ENCODE measurements at regions not wholly inside any gene's neighbourhood (a gene's known extent, or its start where the extent isn't known, plus 50 kb on each side); places are given as distances from the start of the nearest gene placed in this dataset.

DNA sequence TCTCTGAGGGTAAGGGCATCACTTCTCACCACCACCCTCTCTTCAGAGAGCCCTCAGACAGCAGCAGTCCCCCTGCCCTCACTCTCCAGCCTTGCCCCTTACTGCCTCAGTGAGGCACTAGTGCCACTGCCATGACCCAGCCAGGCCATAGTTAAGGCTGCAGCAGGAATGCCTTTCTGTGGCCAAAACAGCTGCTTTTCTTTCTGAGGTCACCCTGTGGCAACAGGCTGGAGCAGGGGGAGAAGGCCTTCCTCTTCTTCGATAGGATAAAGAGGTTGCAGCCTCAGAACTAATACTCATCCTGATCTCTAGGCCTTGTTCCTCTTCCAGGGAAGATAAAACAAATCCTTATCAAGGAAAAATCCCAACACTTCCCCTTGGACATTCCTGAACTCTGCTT lies 56.8 kb upstream of the ECI2 start:
- Mint-ChIP-seq H3K4me3 (no peak overlapping the region), H3K9me3 (no peaks in the 10 kb centered on the region), H3K27ac (no peak overlapping the region), H3K27me3 (ENCODE audit: low read depth) (peaks cover 15% of the 10 kb centered on the region), H3K4me1 (ENCODE audit: low read depth) (no peaks in the 10 kb centered on the region), H3K36me3 (ENCODE audit: insufficient read depth in 2 of 2) (no peaks in the 10 kb centered on the region)
- no peak for DNase-seq
- no peak for ATAC-seq (replicated peaks in 1 of 2)

DNA sequence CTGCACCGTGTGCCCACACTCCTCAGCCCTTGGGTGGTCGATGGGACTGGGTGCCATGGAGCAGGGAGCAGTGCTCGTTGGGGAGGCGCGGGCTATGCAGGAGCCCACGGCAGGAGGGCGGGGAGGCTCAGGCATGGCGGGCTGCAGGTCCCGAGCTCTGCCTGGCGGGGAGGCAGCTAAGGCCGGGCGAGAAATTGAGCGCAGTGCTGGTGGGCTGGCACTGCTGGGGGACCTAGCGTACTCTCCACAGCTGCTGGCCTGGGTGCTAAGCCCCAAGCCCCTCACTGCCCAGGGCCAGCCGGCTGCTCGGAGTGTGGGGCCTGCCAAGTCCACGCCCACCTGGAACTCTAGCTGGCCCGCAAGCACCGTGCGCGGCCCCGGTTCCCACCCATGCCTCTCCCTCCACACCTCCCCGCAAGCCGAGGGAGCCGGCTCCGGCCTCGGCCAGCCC lies 55.9 kb upstream of the ECI2 start:
- H3K27ac Mint-ChIP-seq, result no peak overlapping the region
- ATAC-seq (replicated peaks in 1 of 2) (no peak), DNase-seq (no peak)
- H3K9me3 Mint-ChIP-seq, result no peaks in the 10 kb centered on the region
- no peaks in the 10 kb centered on the region for H3K36me3 Mint-ChIP-seq (ENCODE audit: insufficient read depth in 2 of 2)
- peaks cover 4% of the 10 kb centered on the region for H3K4me1 Mint-ChIP-seq (ENCODE audit: low read depth)
- H3K4me3 Mint-ChIP-seq, result no peak overlapping the region
- H3K27me3 Mint-ChIP-seq (ENCODE audit: low read depth), result peaks cover 15% of the 10 kb centered on the region

DNA sequence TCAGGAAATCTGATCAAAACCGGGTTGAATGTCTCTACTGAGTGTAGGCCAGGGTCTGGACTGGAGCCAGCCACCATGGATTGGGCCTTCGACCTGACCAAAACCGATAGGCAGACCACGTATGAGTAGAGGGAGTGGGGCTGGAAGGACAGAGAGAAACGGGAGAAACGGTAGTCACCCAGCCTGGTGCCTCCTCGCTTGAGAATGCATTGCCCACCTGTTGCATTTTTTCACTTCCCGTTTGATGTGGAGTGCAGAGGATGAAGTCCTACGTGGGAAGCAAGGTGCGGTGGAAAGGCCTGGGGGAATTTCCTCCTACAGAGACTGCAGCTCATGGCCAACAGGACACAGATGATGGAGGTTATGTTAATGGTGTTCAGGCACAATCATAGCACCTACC lies 53.9 kb upstream of the ECI2 start:
- Mint-ChIP-seq H3K27me3 (ENCODE audit: low read depth) (peaks cover 15% of the 10 kb centered on the region), H3K9me3 (peaks cover 2% of the 10 kb centered on the region in 2 donors), H3K27ac (no peak overlapping the region), H3K36me3 (ENCODE audit: insufficient read depth in 2 of 2) (peaks cover 2 to 9% of the 10 kb centered on the region in 2 donors), H3K4me1 (ENCODE audit: low read depth) (peaks cover 20% of the 10 kb centered on the region), H3K4me3 (no peak overlapping the region)
- no peak for DNase-seq
- no peak for ATAC-seq (replicated peaks in 1 of 2)

DNA sequence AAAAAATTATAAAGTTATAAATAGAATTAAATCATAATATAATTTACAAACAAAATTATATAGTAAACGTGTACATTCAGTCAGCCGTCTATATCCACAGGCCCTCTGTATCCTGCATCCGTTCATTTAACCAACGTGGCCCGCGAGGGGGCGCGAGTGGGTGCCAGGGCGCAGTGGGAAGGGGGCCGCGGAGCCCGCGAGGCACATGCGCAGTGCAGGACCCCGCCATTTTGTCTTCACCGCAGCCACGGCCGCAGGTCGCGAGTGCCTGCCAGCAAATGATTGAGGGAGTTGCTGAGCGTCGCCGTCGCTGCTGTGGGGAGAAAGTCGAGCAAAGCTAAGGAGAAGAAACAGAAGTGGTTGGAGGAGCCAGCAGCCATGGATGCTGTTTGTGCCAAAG lies 53.4 kb upstream of the ECI2 start:
- H3K9me3 Mint-ChIP-seq, result peaks cover 2% of the 10 kb centered on the region in 2 donors
- peak overlapping the region in 1 of 2 donors; percentile 9 for H3K4me3 Mint-ChIP-seq
- peaks cover 20% of the 10 kb centered on the region for H3K4me1 Mint-ChIP-seq (ENCODE audit: low read depth)
- no peak overlapping the region for H3K27ac Mint-ChIP-seq
- DNase-seq, result no peak
- no peak for ATAC-seq (replicated peaks in 1 of 2)
- peaks cover 15% of the 10 kb centered on the region for H3K27me3 Mint-ChIP-seq (ENCODE audit: low read depth)
- H3K36me3 Mint-ChIP-seq (ENCODE audit: insufficient read depth in 2 of 2), result peaks cover 2 to 9% of the 10 kb centered on the region in 2 donors

DNA sequence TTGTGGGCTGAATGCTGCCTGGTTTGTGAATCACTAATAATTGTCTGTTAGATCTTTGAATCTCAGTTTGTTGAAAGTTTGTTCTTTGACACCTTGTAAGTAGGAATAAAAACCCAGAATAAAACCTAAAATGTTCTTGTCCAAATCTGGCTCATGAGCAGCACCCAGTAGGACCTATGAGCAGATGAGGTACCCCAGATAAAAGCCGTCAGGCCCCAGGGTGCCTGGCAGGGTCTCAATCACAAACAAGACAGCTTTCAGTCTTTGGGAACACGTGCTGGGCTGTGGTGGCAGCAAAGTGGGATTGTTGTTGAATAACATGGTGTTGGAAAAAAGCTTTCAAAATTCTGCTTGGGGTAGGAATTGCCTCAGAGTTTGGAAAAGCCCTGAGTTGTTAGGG lies 52.1 kb upstream of the ECI2 start:
- DNase-seq, result no peak
- peaks cover 15% of the 10 kb centered on the region for H3K27me3 Mint-ChIP-seq (ENCODE audit: low read depth)
- no peak overlapping the region for H3K4me3 Mint-ChIP-seq
- H3K36me3 Mint-ChIP-seq (ENCODE audit: insufficient read depth in 2 of 2), result peaks cover 2 to 11% of the 10 kb centered on the region in 2 donors
- H3K4me1 Mint-ChIP-seq (ENCODE audit: low read depth), result peaks cover 20% of the 10 kb centered on the region
- H3K9me3 Mint-ChIP-seq, result peaks cover 2% of the 10 kb centered on the region in 2 donors
- H3K27ac Mint-ChIP-seq, result no peak overlapping the region
- no peak for ATAC-seq (replicated peaks in 1 of 2)

DNA sequence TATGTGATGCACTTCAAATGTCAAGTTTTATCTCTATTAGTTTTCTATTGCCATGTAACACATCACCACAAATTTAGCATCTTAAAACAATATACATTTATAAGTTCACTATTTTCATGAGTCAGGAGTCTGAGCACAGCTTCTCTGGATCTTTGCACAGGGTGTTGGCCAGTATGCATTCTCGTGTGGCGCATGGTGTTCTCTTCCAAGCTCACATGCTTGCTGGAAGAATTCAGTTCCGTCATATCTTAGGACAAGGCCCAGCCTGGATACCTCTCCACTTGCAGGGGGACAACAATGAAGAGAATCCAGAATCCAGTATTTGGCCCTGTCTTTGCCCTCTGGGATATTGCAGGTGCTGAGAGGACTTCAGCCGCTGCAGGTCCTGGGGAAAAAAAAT lies 51.0 kb upstream of the ECI2 start:
- no peak for ATAC-seq (replicated peaks in 1 of 2)
- Mint-ChIP-seq H3K4me3 (no peak overlapping the region), H3K4me1 (ENCODE audit: low read depth) (peaks cover 20% of the 10 kb centered on the region), H3K27me3 (ENCODE audit: low read depth) (peaks cover 23% of the 10 kb centered on the region), H3K36me3 (ENCODE audit: insufficient read depth in 2 of 2) (peaks cover 2 to 11% of the 10 kb centered on the region in 2 donors), H3K27ac (no peak overlapping the region), H3K9me3 (peaks cover 2% of the 10 kb centered on the region in 2 donors)
- no peak for DNase-seq

DNA sequence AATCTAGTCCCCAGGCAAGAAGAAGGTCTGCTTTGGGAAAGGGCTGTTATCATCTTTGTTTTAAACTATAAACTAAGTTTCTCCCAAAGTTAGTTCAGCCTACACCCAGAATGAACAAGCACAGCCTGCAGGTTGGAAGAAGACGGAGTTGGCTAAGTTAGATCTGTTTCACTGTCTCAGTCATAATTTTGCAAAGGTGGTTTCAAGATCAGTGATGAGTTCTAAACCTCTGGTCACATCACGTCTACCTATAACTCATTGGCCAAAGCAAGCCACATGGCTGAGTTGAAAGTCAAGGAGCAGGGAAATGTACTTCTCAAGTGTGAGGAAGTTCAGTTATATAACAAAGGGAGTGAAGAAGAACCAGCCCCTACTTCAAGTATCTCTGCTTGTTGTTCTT lies 50.5 kb upstream of the ECI2 start:
- peaks cover 2 to 11% of the 10 kb centered on the region in 2 donors for H3K36me3 Mint-ChIP-seq (ENCODE audit: insufficient read depth in 2 of 2)

DNA sequence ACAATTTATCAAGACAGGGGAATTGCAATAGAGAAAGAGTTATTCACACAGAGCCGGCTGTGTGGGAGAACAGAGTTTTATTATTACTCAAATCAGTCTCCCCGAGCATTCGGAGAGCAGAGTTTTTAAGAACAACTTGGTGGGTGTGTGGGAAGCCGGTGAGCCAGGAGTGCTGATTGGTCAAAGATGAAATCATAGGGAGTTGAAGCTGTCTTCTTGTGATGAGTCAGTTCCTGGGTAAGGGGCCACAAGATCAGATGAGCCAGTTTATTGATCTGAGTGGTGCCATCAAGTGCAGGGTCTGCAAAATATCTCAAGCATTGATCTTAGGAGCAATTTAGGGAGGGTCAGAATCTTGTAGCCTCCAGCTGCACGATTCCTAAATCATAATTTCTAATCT lies 50.0 kb upstream of the ECI2 start:
- ATAC-seq (replicated peaks in 1 of 2), result peak; percentile 86 to 89
- peak overlapping the region; percentile 29 to 55 for H3K4me3 Mint-ChIP-seq
- peaks cover 2 to 11% of the 10 kb centered on the region in 2 donors for H3K36me3 Mint-ChIP-seq (ENCODE audit: insufficient read depth in 2 of 2)
- H3K9me3 Mint-ChIP-seq, result peaks cover 2% of the 10 kb centered on the region in 2 donors
- peaks cover 18% of the 10 kb centered on the region for H3K27me3 Mint-ChIP-seq (ENCODE audit: low read depth)
- H3K27ac Mint-ChIP-seq, result peak overlapping the region; percentile 21
- peak; percentile 60 to 73 for DNase-seq
- H3K4me1 Mint-ChIP-seq (ENCODE audit: low read depth), result peaks cover 20% of the 10 kb centered on the region

More for the DNA sequence above, 50.5 kb upstream of the ECI2 start:
- Mint-ChIP-seq H3K4me1 (ENCODE audit: low read depth) (peaks cover 20% of the 10 kb centered on the region), H3K27me3 (ENCODE audit: low read depth) (peaks cover 22% of the 10 kb centered on the region), H3K4me3 (peak overlapping the region; percentile 29 to 55), H3K27ac (peak overlapping the region; percentile 21), H3K9me3 (peaks cover 2% of the 10 kb centered on the region in 2 donors)
- ATAC-seq (replicated peaks in 1 of 2) (peak; percentile 78 to 88), DNase-seq (peak in 1 of 2 donors; percentile 21)

Measured in activated T-cell treated with anti-CD3 and anti-CD28 coated beads, Interleukin-2, amount 50 U/mL, for 72 hours (primary cell).